ENCODE measurements at regions not wholly inside any gene's neighbourhood (a gene's known extent, or its start where the extent isn't known, plus 50 kb on each side); places are given as distances from the start of the nearest gene placed in this dataset.

- no peak for ATAC-seq
- CTCF ChIA-PET, result interaction anchor here (0.6 kb wide), 1 partner anchor 94 kb away, joined by 5 read pairs; no protein-coding TSS in a partner anchor
- intact Hi-C loops (cut with micrococcal nuclease), result no loop called here
These were observed 205.0 kb upstream of the PRDM9 start for GRCh38 chr5:23302438-23302837.

DNA sequence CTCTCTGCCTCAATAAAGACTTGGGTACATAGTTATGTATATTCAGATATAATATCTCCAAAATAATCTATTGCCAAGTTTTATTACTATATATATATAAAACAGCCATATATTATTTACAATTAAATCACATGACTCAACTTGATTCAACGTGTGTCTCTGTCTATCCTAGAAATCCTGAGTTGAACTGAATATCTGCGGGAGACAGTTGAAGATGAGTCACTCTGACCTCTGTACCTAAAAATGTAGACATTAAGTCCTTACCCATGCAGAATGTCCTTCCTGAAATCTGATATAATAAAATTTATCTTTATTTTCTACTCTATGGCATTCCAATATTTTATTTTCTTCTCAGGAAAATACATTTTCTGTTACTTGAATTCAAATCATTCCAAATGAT, 218.2 kb upstream of the PRDM9 start:
- H3K4me1 ChIP-seq (ENCODE audit: insufficient read depth, low read length), result peaks cover 30% of the 10 kb centered on the region
- H3K9me3 ChIP-seq (ENCODE audit: low read length), result no peaks in the 10 kb centered on the region
- H3K36me3 ChIP-seq (ENCODE audit: low read depth, low read length), result no peaks in the 10 kb centered on the region
- H3K9me2 ChIP-seq (replicated peaks; ENCODE audit: low read length), result no peaks in the 10 kb centered on the region
- peak overlapping the region; percentile 37; the same call in 1 of the 2 replicates for H3K27ac ChIP-seq (ENCODE audit: low read length)
- H3F3A ChIP-seq (ENCODE audit: low read length, unreplicated experiment), result peaks cover 8% of the 10 kb centered on the region
- ChIA-PET POLR2A (ENCODE audit: unreplicated experiment) (no interaction called here), CTCF (no interaction called here)
- H2AFZ ChIP-seq (ENCODE audit: low read length), result no peak overlapping the region
- no peaks in the 10 kb centered on the region for H3K27me3 ChIP-seq (ENCODE audit: low read length)
- H3K4me2 ChIP-seq (ENCODE audit: low read length), result peak overlapping the region; percentile 35; the same call in 1 of the 2 replicates
- DNase-seq, result peak; percentile 79
- H3K4me3 ChIP-seq (ENCODE audit: low read length), result no peak overlapping the region
- TF ChIP-seq EZH2phosphoT487 (IDR thresholded peaks at IDR 0.05; ENCODE audit: borderline replicate concordance, low read length), result no peak
- no peak for TF ChIP-seq CTCF (conservative IDR thresholded peaks at IDR 0.05; ENCODE audit: low read depth, low read length)
- TF ChIP-seq EZH2 (IDR thresholded peaks at IDR 0.05; ENCODE audit: low read length, unreplicated experiment), result no peak
- H3K79me2 ChIP-seq (ENCODE audit: low read length), result no peaks in the 10 kb centered on the region
- ATAC-seq, result peak; percentile 96
- intact Hi-C loops (cut with micrococcal nuclease), result no loop called here
- no peaks in the 10 kb centered on the region for H4K20me1 ChIP-seq (ENCODE audit: low read length)
- BruUV-seq (replicated peaks), result no TSS peak
- no peak overlapping the region for H3K9ac ChIP-seq (ENCODE audit: low read length)

More at GRCh38 chr5:23302438-23302837, 205.0 kb upstream of the PRDM9 start:
- Histone ChIP-seq H3K79me2 (ENCODE audit: low read length) (no peaks in the 10 kb centered on the region), H3K27ac (ENCODE audit: low read length) (no peak overlapping the region), H3K9me3 (ENCODE audit: low read length) (no peaks in the 10 kb centered on the region), H3K27me3 (ENCODE audit: low read length) (no peaks in the 10 kb centered on the region), H3K4me2 (ENCODE audit: low read length) (no peak overlapping the region), H3K4me1 (ENCODE audit: insufficient read depth, low read length) (no peaks in the 10 kb centered on the region), H3K4me3 (ENCODE audit: low read length) (no peak overlapping the region), H4K20me1 (ENCODE audit: low read length) (no peaks in the 10 kb centered on the region), H3K9ac (ENCODE audit: low read length) (no peak overlapping the region), H2AFZ (ENCODE audit: low read length) (no peak overlapping the region), H3F3A (ENCODE audit: low read length, unreplicated experiment) (no peaks in the 10 kb centered on the region), H3K9me2 (replicated peaks; ENCODE audit: low read length) (no peaks in the 10 kb centered on the region), H3K36me3 (ENCODE audit: low read depth, low read length) (no peaks in the 10 kb centered on the region)
- DNase-seq, result no peak
- POLR2A ChIA-PET (ENCODE audit: unreplicated experiment), result no interaction called here
- TF ChIP-seq EZH2phosphoT487 (IDR thresholded peaks at IDR 0.05; ENCODE audit: borderline replicate concordance, low read length) (no peak), CTCF (conservative IDR thresholded peaks at IDR 0.05; ENCODE audit: low read depth, low read length) (0 out of 2 replicates have a peak, but pooled peaks have one; percentile 23)
- BruUV-seq (replicated peaks), result no TSS peak

DNA sequence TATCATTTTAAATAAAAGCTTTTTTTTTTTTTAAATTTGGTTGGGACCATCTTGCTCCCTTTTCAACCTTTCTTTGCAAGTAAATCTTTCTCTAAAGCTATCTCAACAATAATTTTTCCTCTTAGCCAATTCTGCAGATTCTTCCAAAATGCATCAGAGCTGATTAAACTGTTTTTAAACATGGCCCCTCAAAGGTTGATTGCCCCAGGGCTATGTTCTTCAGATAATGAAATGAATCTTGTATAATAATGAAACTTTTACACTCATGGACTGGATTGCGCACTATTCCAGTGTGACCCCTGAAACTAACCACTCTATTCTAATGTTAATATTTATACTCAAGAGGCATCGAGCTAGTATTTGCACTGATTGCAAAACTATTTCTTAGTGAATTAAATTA, 222.8 kb upstream of the PRDM9 start:
- Histone ChIP-seq H3K9me3 (ENCODE audit: low read length) (no peaks in the 10 kb centered on the region), H2AFZ (ENCODE audit: low read length) (no peak overlapping the region), H3K9me2 (replicated peaks; ENCODE audit: low read length) (no peaks in the 10 kb centered on the region), H3K27ac (ENCODE audit: low read length) (no peak overlapping the region), H3K27me3 (ENCODE audit: low read length) (no peaks in the 10 kb centered on the region), H3F3A (ENCODE audit: low read length, unreplicated experiment) (peaks cover 8% of the 10 kb centered on the region), H3K4me1 (ENCODE audit: insufficient read depth, low read length) (peaks cover 27% of the 10 kb centered on the region), H3K9ac (ENCODE audit: low read length) (no peak overlapping the region), H3K4me3 (ENCODE audit: low read length) (no peak overlapping the region), H3K79me2 (ENCODE audit: low read length) (no peaks in the 10 kb centered on the region), H3K36me3 (ENCODE audit: low read depth, low read length) (no peaks in the 10 kb centered on the region), H4K20me1 (ENCODE audit: low read length) (no peaks in the 10 kb centered on the region), H3K4me2 (ENCODE audit: low read length) (no peak overlapping the region)
- no peak for DNase-seq
- no peak for TF ChIP-seq EZH2phosphoT487 (IDR thresholded peaks at IDR 0.05; ENCODE audit: borderline replicate concordance, low read length)
- TF ChIP-seq CTCF (conservative IDR thresholded peaks at IDR 0.05; ENCODE audit: low read depth, low read length), result no peak
- TF ChIP-seq EZH2 (IDR thresholded peaks at IDR 0.05; ENCODE audit: low read length, unreplicated experiment), result no peak
- CTCF ChIA-PET, result no interaction called here
- BruUV-seq (replicated peaks), result no TSS peak
- intact Hi-C loops (cut with micrococcal nuclease), result no loop called here
- POLR2A ChIA-PET (ENCODE audit: unreplicated experiment), result no interaction called here
- no peak for ATAC-seq

All from PC-3 (cell line).